CD4-positive, alpha-beta T cell treated with Interleukin-4 for 4 hours (primary cell): ENCODE measurements at regions not wholly inside any gene's neighbourhood (a gene's known extent, or its start where the extent isn't known, plus 50 kb on each side); places are given as distances from the start of the nearest gene placed in this dataset.
"Not testable (repeated sequence)": the region's sequence is repeated elsewhere in the genome, so short reads cannot be mapped to it uniquely, and the experiment has no call there.

Experiments used
- DNase-seq: peaks from one replicate; pipeline ENCODE4 v3.0.0-alpha.2; 2020

- not testable (repeated sequence) for DNase-seq
Measured at GRCh38 chr2:111598944-111599343, 285.0 kb downstream of the ANAPC1 start.

GRCh38 chr2:111602259-111602658 lies 281.7 kb downstream of the ANAPC1 start:
- DNase-seq = not testable (repeated sequence)

GRCh38 chr2:111605798-111606197 lies 278.2 kb downstream of the ANAPC1 start:
- not testable (repeated sequence) for DNase-seq

GRCh38 chr2:111606632-111607031 lies 277.4 kb downstream of the ANAPC1 start:
- not testable (repeated sequence) for DNase-seq

- DNase-seq = not testable (repeated sequence)
Measured at GRCh38 chr2:111609146-111609844, 274.7 kb downstream of the ANAPC1 start.

- not testable (repeated sequence) for DNase-seq
Measured at GRCh38 chr2:111610035-111610434, 274.0 kb downstream of the ANAPC1 start.

DNA sequence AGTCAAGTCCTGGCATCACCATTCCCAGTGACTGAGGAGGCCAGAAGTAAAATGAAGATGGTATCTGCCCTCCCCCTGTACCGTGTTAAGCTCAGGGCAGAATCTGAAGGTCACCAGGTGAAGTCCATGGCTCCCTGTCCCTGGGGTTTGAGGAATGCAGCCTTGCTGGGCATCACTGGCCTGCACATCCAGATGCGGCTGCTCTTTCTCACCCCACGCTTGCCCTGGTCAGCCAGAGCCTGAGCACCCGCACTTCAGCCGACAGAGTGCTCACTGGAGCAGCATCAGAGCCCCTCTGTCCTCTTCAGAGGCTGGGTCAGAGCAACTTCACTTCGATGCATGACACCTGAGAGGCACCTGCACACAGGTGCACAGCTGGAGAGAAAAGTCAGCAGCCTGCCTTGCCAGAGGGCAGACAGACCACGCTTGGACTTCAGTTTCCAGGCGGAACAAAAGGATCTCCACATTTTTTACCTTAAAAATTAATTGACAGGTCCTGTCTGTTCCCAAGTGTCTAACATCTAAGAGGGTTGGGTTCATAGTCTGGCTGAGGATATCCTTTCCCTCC lies 267.3 kb downstream of the ANAPC1 start:
- no peak for DNase-seq

DNA sequence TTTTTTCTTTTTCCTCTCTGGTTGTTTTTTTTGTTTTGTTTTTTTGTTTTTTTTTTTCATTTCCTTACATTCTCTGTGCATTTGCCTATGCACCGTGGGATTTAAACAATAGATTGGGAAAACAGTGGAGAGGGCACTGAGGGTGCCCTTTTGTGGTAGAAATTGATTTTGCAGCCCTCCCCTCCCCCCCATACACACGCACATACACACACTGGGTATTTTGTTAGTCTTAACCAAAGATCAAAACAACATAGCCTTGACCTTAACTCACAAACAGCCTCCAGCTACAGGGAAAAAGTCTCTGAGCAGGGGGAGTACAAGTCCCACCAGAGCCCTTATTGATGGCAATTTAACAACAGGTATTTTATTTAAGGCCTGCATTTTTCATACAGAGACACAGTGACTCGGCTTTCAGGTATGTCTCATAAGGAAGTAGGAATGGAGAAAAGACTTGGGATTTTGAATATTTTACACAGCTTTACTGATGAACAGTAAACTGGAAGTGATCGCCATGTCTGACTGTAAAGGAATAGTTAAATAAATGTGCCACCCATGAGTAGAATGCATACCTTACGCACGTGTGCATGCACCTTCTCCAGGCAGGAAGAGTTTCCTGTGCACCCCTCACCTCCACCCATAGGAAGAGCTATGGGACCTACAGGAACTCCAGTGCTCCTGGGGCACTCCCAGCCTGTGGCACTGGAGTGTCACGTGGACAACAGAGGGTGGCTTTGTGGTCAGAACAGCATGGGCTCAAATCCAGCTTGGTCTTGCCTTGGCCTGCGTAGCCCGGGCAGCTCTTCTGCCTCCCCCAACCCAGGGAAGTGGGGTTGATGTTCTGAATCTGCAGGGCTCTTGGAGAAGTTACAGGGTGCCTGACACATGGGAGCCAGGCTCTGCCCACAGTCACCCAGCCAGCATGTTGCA lies 266.4 kb downstream of the ANAPC1 start:
- no peak for DNase-seq

DNA sequence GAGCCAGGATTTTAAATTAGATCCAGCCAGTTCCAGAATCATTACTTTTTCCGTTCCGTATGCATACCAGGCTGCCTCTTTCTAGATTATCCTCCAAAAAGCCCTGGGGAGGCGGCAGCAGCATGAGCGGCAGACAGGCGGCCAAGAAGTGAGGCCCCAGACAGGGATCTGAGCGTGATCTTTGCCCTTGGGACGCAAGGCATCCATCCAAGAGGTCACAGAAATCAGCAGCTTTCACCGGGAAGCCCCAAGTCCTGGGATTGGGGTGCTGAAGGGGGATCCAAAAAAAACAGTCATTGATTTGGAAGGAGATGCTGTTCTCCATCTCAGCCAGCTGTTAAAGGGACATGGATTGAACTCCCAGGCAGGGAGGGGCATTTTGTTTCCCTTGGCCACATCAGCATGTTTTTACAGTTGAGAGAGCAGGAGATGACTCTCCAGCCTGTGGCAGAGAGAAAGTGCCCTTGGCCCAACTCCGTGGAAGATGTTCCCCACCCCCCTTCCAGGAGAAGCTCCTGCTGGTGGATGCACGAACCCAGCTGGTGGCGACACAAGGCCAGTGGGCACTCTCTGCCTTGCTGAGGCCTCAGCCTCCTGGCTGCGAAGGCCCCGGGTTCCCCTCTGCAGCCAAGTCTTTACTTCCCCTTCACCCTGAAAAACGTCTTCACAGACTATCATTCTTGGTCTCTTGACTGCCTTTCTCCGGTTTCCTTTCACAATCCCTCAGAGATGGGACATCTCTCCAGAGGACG lies 265.6 kb downstream of the ANAPC1 start:
- no peak for DNase-seq

DNA sequence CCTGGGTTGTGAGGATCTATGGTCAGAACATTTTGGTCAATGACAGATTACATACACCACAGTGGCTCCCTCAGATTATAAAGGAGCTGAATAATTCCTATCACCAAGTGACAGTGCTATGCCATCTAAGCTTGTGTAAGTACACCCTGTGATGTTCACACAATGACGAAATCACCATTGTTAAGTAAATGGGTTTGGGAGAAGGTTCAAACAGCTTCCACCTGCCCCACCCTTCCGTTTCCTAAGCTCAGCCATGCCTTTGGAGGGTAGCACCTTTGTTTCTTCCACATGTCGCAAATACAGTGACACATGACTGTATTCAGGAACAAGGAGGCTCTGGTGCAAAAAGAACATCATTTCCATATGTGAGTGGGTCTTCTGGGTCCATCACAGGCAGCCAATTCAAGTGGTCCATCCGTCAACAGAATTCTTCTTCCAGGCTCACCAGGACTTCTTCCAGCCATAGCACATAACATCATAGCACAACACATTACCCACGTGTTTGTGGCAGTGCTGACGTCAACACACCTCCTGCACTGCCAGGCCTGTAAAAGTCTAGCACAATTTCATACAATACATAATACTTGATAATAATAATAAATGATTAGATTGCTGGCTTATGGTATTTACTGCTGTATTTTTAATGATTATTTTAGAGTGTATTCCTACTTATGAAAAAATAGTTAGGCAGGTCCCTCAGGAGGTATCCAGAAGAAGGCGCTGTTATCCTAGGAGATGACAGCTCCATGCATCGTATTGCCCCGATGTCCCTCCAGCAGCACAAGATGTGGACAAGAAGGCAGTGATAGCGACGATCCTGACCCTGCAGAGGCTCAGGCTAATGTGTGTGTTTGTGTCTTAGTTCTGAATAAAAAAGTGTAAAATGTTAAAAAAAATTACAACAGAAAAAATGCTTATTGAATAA lies 264.8 kb downstream of the ANAPC1 start:
- DNase-seq = no peak

- DNase-seq = no peak
Measured at GRCh38 chr2:111620281-111620680, 263.7 kb downstream of the ANAPC1 start.

- DNase-seq = no peak
Measured at GRCh38 chr2:111622859-111623258, 261.1 kb downstream of the ANAPC1 start.

DNA sequence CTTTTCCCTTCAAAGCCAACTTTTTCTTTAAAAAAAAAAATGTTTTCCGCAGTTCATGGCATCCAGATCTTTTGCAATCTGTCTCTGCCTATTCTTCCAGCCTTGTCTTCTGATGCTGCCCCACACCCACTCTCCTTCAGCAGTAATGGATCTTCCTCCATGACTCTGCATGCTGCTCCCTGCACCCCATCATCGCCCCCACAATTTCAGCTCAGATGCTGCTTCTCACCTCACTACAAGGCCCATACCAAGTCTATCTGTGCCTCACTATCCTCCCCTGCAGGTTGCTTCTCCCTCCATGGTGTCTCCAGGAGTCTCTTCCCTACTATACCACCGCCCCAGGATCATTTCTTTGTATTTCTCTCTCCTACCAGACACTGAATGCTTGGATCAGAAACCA lies 260.6 kb downstream of the ANAPC1 start:
- DNase-seq = no peak

GRCh38 chr2:111624411-111625156 lies 259.4 kb downstream of the ANAPC1 start:
- no peak for DNase-seq

DNA sequence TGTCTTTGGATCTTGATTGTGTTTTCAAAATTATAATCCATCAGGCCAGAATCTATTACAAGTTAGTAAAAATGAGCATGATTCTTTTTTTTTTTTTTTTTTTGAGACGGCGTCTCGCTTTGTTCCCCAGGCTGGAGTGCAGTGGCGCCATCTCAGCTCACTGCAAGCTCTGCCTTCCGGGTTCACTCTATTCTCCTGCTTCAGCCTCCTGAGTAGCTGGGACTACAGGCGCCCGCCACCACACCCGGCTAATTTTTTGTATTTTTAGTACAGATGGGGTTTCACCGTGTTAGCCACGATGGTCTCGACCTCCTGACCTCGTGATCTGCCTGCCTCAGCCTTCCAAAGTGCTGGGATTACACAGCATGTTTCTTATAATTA lies 258.8 kb downstream of the ANAPC1 start:
- DNase-seq = not testable (repeated sequence)

- DNase-seq = no peak
Measured at GRCh38 chr2:111626037-111626864, 257.7 kb downstream of the ANAPC1 start.

DNA sequence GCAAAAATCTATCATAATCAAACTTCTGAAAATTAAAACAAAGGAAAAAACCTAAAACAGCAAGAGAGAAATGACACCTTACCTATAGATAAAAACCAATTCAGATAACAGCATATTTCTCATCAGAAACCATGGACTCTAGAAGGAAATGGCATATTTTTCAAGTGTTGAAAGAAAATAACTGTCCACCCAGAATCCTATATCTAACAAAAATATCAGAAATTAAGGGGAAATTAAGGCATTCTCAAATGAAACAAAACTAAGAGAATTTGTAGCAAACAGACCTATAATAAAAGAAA lies 257.2 kb downstream of the ANAPC1 start:
- DNase-seq = no peak

DNA sequence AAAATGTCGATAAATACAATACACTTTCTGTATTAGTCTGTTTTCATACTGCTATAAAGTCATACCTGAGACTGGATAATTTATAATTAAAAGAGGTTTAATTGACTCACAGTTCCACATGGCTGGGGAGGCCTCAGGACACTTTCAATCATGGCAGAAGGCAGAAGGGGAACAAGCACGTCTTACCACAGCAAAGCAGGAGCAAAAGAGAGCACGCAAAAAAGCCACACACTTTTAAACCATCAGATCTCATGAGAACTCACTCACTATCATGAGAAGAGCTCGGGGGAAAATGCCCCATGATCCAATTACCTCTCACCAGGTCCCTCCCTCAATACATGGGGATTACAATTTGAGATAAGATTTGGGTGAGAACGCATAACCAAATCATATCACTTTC lies 256.7 kb downstream of the ANAPC1 start:
- no peak for DNase-seq

DNA sequence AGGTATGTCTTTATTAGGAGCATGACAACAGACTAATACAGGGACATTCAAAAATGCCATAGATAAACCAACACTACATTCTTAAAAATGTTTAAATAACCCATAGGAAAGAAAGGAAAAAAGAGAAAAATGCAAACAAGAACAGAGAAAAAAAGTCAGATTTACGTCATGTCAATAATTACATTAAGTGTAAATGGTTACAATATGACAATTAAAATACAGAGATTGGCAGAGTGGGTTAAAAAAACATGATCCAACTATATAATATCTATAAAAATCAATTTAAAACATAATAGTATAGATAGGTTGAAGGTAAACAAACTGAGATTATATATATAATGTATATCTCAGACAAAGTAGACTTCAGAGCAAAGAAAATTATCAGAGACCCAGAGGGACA lies 255.8 kb downstream of the ANAPC1 start:
- no peak for DNase-seq

- no peak for DNase-seq
Measured at GRCh38 chr2:111629983-111630382, 254.0 kb downstream of the ANAPC1 start.
